ENCODE measurements at regions not wholly inside any gene's neighbourhood (a gene's known extent, or its start where the extent isn't known, plus 50 kb on each side); places are given as distances from the start of the nearest gene placed in this dataset.

DNA sequence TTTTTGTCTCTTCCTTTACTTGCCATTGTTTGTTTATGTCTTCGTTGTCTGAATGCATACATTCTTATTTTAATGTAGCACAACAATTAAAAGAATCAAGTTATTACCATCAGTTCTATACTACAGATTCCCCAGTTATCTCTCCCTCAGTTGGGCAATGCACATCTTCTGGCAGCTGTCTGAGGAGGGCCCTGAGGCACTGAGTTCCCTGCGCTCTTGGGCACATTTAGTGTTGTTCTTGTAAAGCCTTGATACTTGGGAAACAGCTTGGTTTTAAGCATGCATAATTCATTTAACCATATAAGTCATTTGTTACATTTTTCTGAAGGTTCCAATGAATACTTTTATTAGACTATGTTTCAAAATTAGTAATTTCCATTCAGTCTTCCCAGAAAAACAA, 117.9 kb downstream of the C6orf118 start:
- BruUV-seq (replicated peaks): no TSS peak
- no peak for DNase-seq
- H3K27me3 Mint-ChIP-seq (ENCODE audit: unreplicated experiment): no peaks in the 10 kb centered on the region
- TF ChIP-seq, protein P1, sequence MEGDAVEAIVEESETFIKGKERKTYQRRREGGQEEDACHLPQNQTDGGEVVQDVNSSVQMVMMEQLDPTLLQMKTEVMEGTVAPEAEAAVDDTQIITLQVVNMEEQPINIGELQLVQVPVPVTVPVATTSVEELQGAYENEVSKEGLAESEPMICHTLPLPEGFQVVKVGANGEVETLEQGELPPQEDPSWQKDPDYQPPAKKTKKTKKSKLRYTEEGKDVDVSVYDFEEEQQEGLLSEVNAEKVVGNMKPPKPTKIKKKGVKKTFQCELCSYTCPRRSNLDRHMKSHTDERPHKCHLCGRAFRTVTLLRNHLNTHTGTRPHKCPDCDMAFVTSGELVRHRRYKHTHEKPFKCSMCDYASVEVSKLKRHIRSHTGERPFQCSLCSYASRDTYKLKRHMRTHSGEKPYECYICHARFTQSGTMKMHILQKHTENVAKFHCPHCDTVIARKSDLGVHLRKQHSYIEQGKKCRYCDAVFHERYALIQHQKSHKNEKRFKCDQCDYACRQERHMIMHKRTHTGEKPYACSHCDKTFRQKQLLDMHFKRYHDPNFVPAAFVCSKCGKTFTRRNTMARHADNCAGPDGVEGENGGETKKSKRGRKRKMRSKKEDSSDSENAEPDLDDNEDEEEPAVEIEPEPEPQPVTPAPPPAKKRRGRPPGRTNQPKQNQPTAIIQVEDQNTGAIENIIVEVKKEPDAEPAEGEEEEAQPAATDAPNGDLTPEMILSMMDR (IDR thresholded peaks at IDR 0.05; ENCODE audit: unreplicated experiment): no peak
- no peak overlapping the region for H3K4me3 Mint-ChIP-seq (ENCODE audit: low read depth, unreplicated experiment)
- H3K9me3 Mint-ChIP-seq (ENCODE audit: low read depth, unreplicated experiment): peaks cover 8% of the 10 kb centered on the region
- H3K4me1 Mint-ChIP-seq (ENCODE audit: low read depth, unreplicated experiment): peaks cover 12% of the 10 kb centered on the region
- H3K36me3 Mint-ChIP-seq (ENCODE audit: insufficient read depth, unreplicated experiment): no peaks in the 10 kb centered on the region
- CTCF ChIA-PET: no interaction called here
- no peak overlapping the region for H3K27ac Mint-ChIP-seq (ENCODE audit: unreplicated experiment)
- intact Hi-C loops (cut with micrococcal nuclease; ENCODE audit: unreplicated experiment): no loop called here

DNA sequence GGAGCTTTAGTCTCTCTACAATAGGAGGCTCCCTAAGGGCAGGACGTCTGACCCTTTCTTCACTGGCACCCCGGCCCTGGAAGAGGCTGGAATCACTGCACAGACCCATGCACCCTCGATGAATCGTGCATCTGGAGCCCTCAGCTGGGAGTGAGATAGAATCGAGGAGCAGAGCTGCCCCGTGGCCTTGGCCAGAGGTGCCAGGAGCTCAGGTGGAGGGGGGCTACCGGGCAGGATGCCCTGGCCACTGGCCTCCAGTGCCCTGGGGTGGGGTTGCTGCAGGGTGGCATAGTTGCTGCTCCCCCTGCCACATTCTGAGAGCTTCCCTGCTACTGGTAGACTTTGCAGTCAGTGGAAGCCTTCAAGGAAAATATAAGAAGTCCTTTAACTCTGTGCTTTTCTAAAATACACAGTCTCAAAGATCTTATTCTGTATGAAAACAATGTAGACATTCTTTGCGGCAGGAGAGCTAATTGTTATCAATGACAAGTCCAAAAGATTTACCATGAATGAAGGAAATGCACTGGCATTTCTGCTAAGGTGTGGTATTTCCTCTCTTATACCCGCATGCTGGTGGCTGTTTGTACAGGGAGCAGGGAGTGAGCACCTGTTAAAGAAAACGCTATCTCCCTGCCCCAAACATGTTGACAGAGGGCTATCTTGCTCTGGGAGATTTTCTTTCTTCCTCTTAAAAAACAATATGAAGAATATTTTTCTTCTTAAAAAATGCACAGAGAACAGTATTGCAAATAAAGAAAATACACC, 122.8 kb downstream of the C6orf118 start:
- intact Hi-C loops (cut with micrococcal nuclease; ENCODE audit: unreplicated experiment): no loop called here
- Mint-ChIP-seq H3K36me3 (ENCODE audit: insufficient read depth, unreplicated experiment) (peaks cover 8% of the 10 kb centered on the region), H3K4me1 (ENCODE audit: low read depth, unreplicated experiment) (peaks cover 38% of the 10 kb centered on the region), H3K27me3 (ENCODE audit: unreplicated experiment) (no peaks in the 10 kb centered on the region), H3K9me3 (ENCODE audit: low read depth, unreplicated experiment) (peaks cover 5% of the 10 kb centered on the region), H3K27ac (ENCODE audit: unreplicated experiment) (no peak overlapping the region), H3K4me3 (ENCODE audit: low read depth, unreplicated experiment) (no peak overlapping the region)
- BruUV-seq (replicated peaks): no TSS peak
- CTCF ChIA-PET: interaction anchor here (1.1 kb wide), 1 partner anchor 10 kb away, joined by 3 read pairs; no protein-coding TSS in a partner anchor
- no peak for DNase-seq
- TF ChIP-seq, protein P1 (IDR thresholded peaks at IDR 0.05; ENCODE audit: unreplicated experiment): no peak

DNA sequence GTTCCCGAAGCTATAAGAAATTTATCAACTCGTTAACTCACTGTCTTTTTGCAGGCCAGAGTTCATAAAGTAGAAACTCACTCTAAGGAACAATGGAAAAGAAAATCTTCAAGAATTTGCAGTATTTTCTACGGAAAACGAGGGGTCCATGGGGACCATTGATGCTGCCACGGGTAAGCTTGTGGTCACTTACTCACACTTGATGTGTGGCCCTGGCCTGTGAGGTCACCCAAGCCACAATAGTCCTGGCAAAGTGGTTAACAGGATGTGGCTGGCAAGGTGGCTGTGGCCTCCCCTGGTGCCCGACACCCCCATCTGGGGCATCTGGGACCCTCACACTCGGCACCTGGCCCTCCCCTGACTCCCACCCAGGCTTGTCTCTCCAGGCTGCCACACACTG, 123.4 kb downstream of the C6orf118 start:
- peaks cover 2% of the 10 kb centered on the region for H3K9me3 Mint-ChIP-seq (ENCODE audit: low read depth, unreplicated experiment)
- CTCF ChIA-PET: interaction anchor here (1.1 kb wide), 1 partner anchor 10 kb away, joined by 3 read pairs; no protein-coding TSS in a partner anchor
- intact Hi-C loops (cut with micrococcal nuclease; ENCODE audit: unreplicated experiment): no loop called here
- peaks cover 9% of the 10 kb centered on the region for H3K36me3 Mint-ChIP-seq (ENCODE audit: insufficient read depth, unreplicated experiment)
- no peak overlapping the region for H3K4me3 Mint-ChIP-seq (ENCODE audit: low read depth, unreplicated experiment)
- peaks cover 42% of the 10 kb centered on the region for H3K4me1 Mint-ChIP-seq (ENCODE audit: low read depth, unreplicated experiment)
- no peaks in the 10 kb centered on the region for H3K27me3 Mint-ChIP-seq (ENCODE audit: unreplicated experiment)
- no TSS peak for BruUV-seq (replicated peaks)
- no peak for DNase-seq
- TF ChIP-seq, protein P1 (IDR thresholded peaks at IDR 0.05; ENCODE audit: unreplicated experiment): no peak
- H3K27ac Mint-ChIP-seq (ENCODE audit: unreplicated experiment): no peak overlapping the region

DNA sequence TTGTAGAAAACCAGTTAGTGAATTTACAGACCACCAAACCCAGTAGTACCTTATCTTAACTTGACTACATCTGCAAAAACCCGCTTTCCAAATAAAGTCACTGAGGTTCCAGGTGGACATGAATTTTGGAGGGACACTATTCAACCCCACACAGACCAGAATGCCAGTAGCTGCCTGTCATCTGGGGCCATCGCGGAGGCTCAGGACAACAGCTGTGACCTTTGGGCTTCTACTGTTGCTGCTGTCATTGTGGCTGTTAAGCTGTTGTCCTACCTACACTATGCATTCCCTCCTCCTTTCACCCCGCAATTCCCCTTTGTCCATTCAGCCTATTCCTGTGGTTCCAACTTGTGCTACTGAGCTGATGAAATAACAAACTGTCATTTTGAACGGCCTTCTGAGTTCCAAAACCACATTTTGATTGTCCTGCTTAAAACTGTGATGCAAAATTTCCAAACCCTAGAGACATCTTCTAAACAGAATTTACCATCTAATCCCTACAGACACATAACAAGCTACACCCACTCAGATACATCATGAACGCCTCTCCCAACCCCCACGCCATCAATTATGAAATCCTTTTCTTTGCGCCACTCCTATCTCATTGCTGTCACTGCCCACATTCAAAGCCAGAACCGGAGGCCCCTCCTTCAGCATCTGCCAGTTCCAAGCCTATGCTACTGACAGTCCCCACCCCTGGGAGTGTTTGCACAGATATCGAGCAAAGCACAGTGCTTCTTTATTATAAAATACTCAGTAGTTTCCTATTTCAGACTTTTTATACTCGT, 125.0 kb downstream of the C6orf118 start:
- Mint-ChIP-seq H3K4me1 (ENCODE audit: low read depth, unreplicated experiment) (peaks cover 42% of the 10 kb centered on the region), H3K36me3 (ENCODE audit: insufficient read depth, unreplicated experiment) (peaks cover 9% of the 10 kb centered on the region), H3K27ac (ENCODE audit: unreplicated experiment) (no peak overlapping the region), H3K9me3 (ENCODE audit: low read depth, unreplicated experiment) (no peaks in the 10 kb centered on the region), H3K27me3 (ENCODE audit: unreplicated experiment) (no peaks in the 10 kb centered on the region), H3K4me3 (ENCODE audit: low read depth, unreplicated experiment) (no peak overlapping the region)
- intact Hi-C loops (cut with micrococcal nuclease; ENCODE audit: unreplicated experiment): no loop called here
- no peak for DNase-seq
- CTCF ChIA-PET: no interaction called here
- TF ChIP-seq, protein P1 (IDR thresholded peaks at IDR 0.05; ENCODE audit: unreplicated experiment): no peak
- BruUV-seq (replicated peaks): no TSS peak
